Tibial nerve (tissue), 4 donors: ENCODE measurements at regions not wholly inside any gene's neighbourhood (a gene's known extent, or its start where the extent isn't known, plus 50 kb on each side); places are given as distances from the start of the nearest gene placed in this dataset.
A peak's percentile ranks its signal among the peaks of the same experiment; 100 is the strongest.

Experiments used
- DNase-seq, 2 donors: peaks; one replicate each; pipeline ENCODE4 v3.0.0-alpha.2; 2019; ENCODE audit warnings: low spot score in 2 of 2
- H3K27ac ChIP-seq, 4 donors: fragments of 200-600 bp; sonication (generic) in 3 of 4; one replicate each; pipeline ENCODE4 v1.5.1; 2017 to 2019; ENCODE audit warnings: mild to moderate bottlenecking in 1 of 4
- H3K27me3 ChIP-seq, 2 donors: fragments of 200-600 bp; sonication (generic) in 1 of 2; one replicate each; pipeline versions ENCODE4 v1.5.1 to v1.6.0; 2017 to 2019
- H3K36me3 ChIP-seq, 3 donors: fragments of 200-600 bp; sonication (generic); one replicate each; pipeline ENCODE4 v1.5.1; 2018 to 2019
- H3K4me1 ChIP-seq, 4 donors: fragments of 200-600 bp; sonication (generic) in 3 of 4; one replicate each; pipeline ENCODE4 v1.5.1; 2017 to 2019
- H3K4me3 ChIP-seq, 4 donors: fragments of 200-600 bp; sonication (generic) in 3 of 4; one replicate each; pipeline ENCODE4 v1.5.1; 2017 to 2019; ENCODE audit warnings: mild to moderate bottlenecking in 1 of 4, moderate library complexity in 1 of 4
- H3K9me3 ChIP-seq, 4 donors: fragments of 200-600 bp; sonication (generic) in 3 of 4; one replicate each; pipeline ENCODE4 v1.5.1; 2017 to 2019
- EP300 ChIP-seq, 2 donors: sonication (generic); formaldehyde crosslinking; IDR thresholded peaks; one replicate each; pipeline ENCODE4 v1.6.1; 2017; ENCODE audit warnings: antibody characterized with exemption in 2 of 2, mild to moderate bottlenecking in 1 of 2
- POLR2A ChIP-seq, 2 donors: fragments of 450-650 bp; IDR thresholded peaks; one replicate each; pipeline ENCODE4 v1.6.1; 2017; ENCODE audit warnings: antibody characterized with exemption in 2 of 2, mild to moderate bottlenecking in 2 of 2, moderate library complexity in 2 of 2
- WGBS, 2 donors: methylation state at CpG; one replicate each; pipeline ENCODE4 v1.1.5; 2018; 5-methylcytosine and 5-hydroxymethylcytosine counted together
- TF ChIP-seq, protein P1 (sequence below), 5 experiments: fragments of 200-600 bp in 3 of 5; fragments of 450-650 bp in 2 of 5; sonication (generic) in 3 of 5; IDR thresholded peaks; one replicate each; pipeline ENCODE4 v1.5.1; 2016 to 2019; ENCODE audit warnings: antibody characterized with exemption in 5 of 5, mild to moderate bottlenecking in 3 of 5, moderate library complexity in 2 of 5

DNA sequence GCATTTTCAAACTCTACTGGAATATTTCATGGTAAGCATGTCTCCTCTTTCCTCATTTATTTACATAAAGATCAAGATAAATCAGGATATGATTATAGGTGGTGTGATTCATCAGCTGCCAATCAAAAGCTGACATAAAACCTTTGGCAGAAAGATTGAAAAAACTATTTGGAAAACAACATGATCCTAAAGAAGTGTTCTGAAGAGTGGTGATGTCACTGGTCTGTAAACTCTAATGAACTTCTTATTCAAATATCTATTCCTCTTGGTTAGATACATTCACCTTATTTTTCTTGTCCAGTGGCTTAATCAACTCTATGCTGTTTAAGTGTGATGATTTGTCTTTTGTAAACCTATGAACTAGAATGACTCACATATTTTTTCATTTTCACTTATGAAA lies 535.5 kb upstream of the CITED2 start:
- Histone ChIP-seq H3K27ac (no peak overlapping the region), H3K4me3 (no peak overlapping the region), H3K36me3 (no peaks in the 10 kb centered on the region), H3K27me3 (no peaks in the 10 kb centered on the region), H3K9me3 (no peaks in the 10 kb centered on the region), H3K4me1 (peaks cover 0 to 13% (median 0%) of the 10 kb centered on the region in 4 donors)
- no peak for DNase-seq
- TF ChIP-seq EP300 (IDR thresholded peaks at IDR 0.05) (no peak), POLR2A (IDR thresholded peaks at IDR 0.05) (no peak)
- TF ChIP-seq, protein P1, sequence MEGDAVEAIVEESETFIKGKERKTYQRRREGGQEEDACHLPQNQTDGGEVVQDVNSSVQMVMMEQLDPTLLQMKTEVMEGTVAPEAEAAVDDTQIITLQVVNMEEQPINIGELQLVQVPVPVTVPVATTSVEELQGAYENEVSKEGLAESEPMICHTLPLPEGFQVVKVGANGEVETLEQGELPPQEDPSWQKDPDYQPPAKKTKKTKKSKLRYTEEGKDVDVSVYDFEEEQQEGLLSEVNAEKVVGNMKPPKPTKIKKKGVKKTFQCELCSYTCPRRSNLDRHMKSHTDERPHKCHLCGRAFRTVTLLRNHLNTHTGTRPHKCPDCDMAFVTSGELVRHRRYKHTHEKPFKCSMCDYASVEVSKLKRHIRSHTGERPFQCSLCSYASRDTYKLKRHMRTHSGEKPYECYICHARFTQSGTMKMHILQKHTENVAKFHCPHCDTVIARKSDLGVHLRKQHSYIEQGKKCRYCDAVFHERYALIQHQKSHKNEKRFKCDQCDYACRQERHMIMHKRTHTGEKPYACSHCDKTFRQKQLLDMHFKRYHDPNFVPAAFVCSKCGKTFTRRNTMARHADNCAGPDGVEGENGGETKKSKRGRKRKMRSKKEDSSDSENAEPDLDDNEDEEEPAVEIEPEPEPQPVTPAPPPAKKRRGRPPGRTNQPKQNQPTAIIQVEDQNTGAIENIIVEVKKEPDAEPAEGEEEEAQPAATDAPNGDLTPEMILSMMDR (IDR thresholded peaks at IDR 0.05), result no peak

DNA sequence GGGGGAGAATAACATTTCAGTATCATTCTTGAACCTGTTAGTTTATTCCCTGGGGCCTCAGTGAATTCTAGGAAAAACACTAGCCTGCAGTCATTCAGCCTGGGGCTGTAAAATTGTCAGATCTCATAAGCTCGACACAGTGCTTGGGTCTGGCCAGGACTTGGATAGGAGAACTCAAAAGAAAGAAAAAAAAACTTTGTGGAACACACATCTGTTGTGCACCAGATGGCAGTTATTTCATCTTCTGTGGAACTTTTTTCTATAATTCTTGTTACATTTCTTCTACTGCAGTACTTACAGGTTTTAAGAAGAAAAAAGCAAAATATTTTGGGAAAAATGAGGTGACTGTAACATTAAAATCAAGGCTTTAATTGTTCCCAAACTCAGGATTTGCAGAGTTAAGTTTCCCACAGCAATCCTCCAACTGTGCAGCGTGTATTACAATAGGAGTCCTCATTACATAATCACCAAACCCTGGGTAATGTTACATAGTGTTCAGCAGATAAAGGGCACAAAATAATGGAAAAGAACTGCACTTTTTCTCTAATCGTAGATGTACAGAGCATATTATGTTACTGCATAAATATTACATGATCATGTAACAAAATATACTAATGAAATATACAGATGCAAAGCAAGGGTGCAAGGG lies 531.1 kb upstream of the CITED2 start:
- H3K4me1 ChIP-seq, result peaks cover 0 to 17% (median 0%) of the 10 kb centered on the region in 4 donors
- H3K36me3 ChIP-seq, result no peaks in the 10 kb centered on the region
- WGBS, 2 donors, result 19 to 21% methylated on average over 3 of the region's 3 CpGs
- H3K27ac ChIP-seq, result peak overlapping the region in 2 of 4 donors; percentile 0 to 5
- no peak overlapping the region for H3K4me3 ChIP-seq
- H3K27me3 ChIP-seq, result no peaks in the 10 kb centered on the region
- TF ChIP-seq, protein P1 (IDR thresholded peaks at IDR 0.05), result no peak
- TF ChIP-seq EP300 (IDR thresholded peaks at IDR 0.05), result no peak
- TF ChIP-seq POLR2A (IDR thresholded peaks at IDR 0.05), result no peak
- no peak for DNase-seq
- no peaks in the 10 kb centered on the region for H3K9me3 ChIP-seq

DNA sequence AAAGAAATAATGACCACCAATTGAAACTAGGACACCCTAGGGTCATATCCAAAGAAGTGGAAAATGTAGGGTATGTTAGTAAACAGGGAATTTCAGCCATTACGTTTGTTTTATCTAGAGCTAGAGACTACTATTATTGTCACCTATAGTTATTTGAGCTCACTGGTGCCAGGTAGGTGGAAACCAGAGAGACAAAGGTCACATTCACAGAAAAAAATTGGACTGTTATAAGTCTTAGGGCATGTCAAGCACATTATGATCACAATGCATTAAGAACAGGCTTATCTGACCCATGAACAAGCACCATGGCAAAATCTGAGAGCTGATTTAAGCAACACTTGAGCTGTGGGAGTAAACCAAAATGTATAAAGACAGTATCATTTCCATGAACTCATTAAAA lies 530.1 kb upstream of the CITED2 start:
- WGBS, 2 donors, result 94 to 100% methylated on average over 1 of the region's 1 CpG
- no peak for TF ChIP-seq POLR2A (IDR thresholded peaks at IDR 0.05)
- TF ChIP-seq, protein P1 (IDR thresholded peaks at IDR 0.05), result no peak
- TF ChIP-seq EP300 (IDR thresholded peaks at IDR 0.05), result no peak
- H3K4me1 ChIP-seq, result peaks cover 0 to 17% (median 0%) of the 10 kb centered on the region in 4 donors
- no peak overlapping the region for H3K27ac ChIP-seq
- H3K9me3 ChIP-seq, result no peaks in the 10 kb centered on the region
- H3K36me3 ChIP-seq, result no peaks in the 10 kb centered on the region
- no peak overlapping the region for H3K4me3 ChIP-seq
- no peak for DNase-seq
- H3K27me3 ChIP-seq, result no peaks in the 10 kb centered on the region

DNA sequence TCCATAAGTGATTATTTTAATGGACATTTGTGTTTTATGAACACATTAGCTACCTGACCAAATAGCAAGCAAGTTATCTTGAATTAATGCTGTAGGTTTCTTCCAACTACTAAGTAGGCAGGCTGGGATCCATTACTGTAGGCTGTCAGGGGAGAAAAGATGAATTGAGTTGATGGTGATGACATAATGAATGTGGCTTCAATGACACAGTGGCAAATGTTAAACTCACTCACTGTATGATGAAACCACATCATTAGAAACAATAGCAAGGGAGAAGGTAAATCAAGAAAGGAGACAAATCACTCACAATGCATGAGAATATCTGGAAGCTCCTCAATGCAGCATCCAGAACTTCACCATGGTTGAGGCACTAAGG lies 529.7 kb upstream of the CITED2 start:
- Histone ChIP-seq H3K9me3 (no peaks in the 10 kb centered on the region), H3K4me3 (no peak overlapping the region), H3K27ac (no peak overlapping the region), H3K36me3 (no peaks in the 10 kb centered on the region), H3K4me1 (peaks cover 0 to 17% (median 0%) of the 10 kb centered on the region in 4 donors), H3K27me3 (no peaks in the 10 kb centered on the region)
- no peak for DNase-seq
- TF ChIP-seq POLR2A (IDR thresholded peaks at IDR 0.05), result no peak
- no peak for TF ChIP-seq EP300 (IDR thresholded peaks at IDR 0.05)
- TF ChIP-seq, protein P1 (IDR thresholded peaks at IDR 0.05), result no peak

DNA sequence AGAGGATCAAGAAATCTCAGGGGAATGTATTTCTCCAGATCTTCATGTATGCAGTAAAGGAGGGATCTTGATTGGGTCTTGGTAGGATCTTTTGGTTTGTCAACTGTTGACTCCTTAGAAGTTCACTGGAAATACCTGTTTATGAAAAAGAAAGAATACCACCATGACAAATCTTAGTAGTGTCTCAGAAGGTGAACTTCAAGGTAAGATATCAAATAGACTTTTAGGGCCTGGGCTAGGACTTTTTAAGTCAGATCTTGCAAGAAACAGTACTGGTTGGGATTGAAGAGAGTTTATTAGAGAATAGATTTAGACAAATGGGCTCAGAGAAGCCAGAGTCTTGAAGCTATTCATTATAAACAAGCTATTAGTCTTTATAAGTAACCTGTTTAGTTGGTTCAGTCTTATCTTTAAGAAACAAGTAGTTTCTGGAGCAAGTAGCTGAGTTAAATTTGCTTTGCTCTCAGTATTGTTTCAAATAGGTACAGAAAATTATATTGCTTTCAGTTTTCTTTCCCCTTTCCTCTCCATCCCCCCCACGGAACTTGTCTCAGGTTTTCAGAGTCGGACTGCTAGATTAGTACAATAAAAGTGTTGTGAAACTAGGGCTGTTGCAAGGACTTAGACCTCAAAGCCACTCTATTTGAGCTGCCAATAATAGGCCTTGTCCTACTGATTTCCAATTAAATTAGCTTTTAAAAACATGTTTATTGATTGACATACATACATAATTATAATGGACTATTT lies 529.1 kb upstream of the CITED2 start:
- Histone ChIP-seq H3K9me3 (no peaks in the 10 kb centered on the region), H3K36me3 (no peaks in the 10 kb centered on the region), H3K4me3 (no peak overlapping the region), H3K27me3 (no peaks in the 10 kb centered on the region), H3K4me1 (peaks cover 0 to 17% (median 0%) of the 10 kb centered on the region in 4 donors), H3K27ac (no peak overlapping the region)
- DNase-seq, result no peak
- TF ChIP-seq EP300 (IDR thresholded peaks at IDR 0.05), result peak in 1 of 2 donors; percentile 14
- TF ChIP-seq POLR2A (IDR thresholded peaks at IDR 0.05), result no peak
- TF ChIP-seq, protein P1 (IDR thresholded peaks at IDR 0.05), result no peak
- WGBS, 2 donors, result 74 to 77% methylated on average over 2 of the region's 2 CpGs
